ENCODE measurements at regions not wholly inside any gene's neighbourhood (a gene's known extent, or its start where the extent isn't known, plus 50 kb on each side); places are given as distances from the start of the nearest gene placed in this dataset.

DNA sequence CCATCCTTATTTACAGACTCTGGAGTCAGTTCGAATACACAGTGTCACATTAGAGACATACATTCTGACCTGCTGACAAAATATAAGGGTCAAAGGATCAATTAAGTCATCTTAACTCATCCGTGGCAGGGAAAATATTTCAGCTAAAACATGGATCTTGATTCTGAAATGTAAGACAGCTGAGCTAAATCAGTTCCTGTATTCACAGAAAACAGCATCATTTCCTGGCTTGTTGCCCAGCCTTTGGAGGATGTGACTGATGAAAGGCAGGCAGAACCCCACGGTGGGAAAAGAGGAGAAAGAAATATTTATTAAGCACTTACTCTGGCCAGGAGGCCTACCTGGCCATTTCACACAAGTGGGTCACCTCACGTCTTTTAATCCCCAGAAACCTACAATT lies 101.9 kb downstream of the GAS2L3 start:
- no peak for DNase-seq

DNA sequence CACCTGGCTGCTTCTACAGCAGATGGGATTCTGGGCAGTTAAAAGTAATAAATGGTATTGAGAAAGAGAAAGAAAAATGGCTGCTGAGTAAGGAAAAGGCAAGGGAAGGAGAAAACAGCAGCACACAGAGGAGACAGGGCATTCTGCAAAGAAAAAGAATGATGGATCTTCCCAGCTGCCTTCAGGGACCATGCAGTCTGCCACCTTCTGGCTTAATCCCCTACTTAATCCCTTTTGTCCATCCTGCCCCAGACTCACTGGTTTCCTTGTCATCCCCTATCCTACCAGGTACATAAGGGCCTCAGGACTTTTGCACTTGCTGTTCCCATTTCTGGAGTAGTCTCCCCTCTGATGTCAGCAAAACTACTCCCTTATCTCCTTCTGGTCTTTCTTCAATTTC lies 107.6 kb downstream of the GAS2L3 start:
- no peak for DNase-seq

DNA sequence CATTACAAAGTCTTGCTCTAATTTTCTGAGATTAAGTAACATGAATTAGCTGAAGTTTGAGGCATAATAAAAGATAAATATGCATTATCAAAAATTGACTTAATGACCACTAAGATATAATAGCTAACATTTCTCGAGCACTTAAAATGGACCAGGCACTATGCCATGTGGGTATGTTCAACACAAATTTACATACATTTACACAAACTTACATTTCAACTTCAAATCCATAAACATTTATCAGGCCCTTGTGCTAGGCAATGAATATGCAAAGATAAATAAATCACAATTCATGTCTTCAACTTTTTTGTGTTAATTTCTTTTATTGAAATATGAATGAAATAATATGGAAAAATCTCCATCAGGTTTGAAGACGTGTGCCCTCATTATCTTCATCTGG lies 108.7 kb downstream of the GAS2L3 start:
- DNase-seq = no peak

DNA sequence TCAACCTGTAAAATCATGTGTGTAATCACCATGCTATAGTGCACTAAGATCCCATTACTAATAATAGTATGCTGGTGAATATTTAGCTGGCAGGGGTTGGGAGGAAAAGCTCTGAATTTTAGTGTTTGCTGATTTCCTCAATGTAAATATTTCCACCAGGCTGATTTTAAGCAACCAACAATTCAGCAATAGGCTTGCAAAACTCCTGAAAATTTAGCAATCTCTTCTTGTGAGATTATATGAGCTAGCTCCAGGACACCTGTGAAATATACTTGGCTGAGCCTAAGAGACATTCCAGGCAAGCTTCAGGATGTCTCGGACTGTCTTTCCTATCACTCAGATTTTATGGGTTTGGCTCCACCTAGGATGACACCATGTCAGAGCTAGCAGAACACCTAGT lies 106.9 kb upstream of the ANO4 start:
- DNase-seq = no peak

DNA sequence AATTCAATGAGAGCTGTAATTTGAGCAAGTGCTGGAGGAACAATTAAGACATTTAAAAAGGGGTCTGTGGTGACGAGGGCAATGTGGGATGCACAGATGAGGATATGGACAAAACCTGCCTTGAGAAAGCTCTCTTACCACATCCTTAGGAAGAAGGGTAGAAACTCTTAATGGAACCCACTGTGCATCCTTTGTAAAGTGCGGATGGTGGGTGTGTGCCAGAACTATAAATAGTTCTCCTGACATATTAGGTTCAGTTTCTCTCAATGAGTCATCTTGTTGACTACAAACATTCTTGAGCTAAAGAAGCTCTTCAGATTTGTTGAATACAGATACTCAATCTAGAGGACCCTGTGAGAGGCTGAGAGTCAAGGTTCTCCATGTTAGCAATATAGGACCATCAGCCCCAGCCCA lies 106.1 kb upstream of the ANO4 start:
- no peak for DNase-seq

DNA sequence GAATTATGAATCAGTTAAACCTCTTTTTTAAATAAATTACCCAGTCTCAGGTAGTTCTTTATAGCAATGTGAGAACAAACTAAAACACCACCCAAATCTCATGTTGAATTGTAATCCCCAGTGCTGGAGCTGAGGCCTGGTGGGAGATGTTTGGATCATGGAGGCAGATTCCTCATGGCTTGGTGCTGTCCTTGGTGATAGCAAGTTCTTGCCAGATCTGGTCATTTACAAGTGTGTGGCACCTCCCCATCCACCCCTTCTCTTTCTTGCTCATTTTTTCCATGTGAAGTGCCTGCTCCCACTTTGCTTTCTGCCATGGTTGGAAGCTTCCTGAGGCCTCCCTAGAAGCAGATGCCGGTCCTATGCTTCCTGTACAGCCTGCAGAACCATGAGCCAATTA lies 102.1 kb upstream of the ANO4 start:
- no peak for DNase-seq

DNA sequence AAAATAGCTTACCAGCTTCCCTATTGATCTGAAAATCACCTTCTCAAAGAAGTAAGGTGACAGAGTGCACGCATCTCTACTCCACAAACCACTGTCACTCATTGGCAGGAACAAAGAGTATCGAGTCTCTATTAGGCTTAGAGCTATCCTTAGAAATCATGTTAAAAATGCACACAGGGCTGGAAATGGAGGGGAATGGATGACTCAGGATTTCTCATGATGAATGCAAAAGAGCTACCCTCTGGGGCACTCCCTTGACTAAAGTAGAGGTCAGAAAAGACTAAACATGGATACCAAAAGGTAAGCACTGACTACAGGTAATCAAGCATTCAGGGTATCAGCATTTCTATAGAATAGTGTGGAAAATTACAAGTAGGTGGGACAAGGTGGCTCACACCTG lies 96.1 kb upstream of the ANO4 start:
- no peak for DNase-seq

DNA sequence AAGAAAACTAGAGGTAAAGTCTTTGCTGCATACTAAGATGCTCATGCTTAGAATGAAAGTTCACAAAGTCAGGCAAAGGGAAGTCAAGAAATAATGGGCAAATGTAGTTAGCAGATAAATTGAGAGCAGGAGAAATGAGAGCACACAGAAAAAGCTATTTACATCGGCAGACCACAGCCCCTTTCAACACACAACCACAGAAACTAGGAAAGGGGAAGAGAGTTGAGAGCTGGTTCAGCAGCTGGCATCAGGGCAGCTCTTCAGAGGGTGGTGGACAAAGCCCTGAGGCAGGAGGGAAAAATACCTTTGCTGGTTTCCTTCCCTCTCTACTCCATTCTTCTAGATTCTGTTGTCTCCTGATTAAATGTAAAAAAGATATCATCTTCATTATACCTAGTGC lies 95.4 kb upstream of the ANO4 start:
- DNase-seq = no peak

DNA sequence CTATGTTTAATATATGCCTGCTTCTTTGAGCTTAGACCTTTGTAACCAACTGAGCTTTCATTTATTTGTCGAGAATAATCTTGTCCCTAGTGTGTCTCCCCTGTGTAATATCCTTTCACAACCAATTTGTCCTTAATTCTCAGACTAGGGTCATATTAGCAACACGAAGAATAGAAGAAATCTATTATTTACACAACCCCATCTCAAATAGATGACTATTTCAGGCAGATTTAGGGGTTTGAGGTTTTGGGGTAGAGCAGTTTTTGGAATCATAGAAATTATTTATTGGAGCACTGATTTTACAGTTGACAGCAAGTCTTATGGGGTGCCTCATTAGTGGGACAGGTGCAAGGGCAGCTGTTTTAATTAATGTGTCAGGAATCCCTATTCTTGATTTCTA lies 91.2 kb upstream of the ANO4 start:
- DNase-seq = no peak

DNA sequence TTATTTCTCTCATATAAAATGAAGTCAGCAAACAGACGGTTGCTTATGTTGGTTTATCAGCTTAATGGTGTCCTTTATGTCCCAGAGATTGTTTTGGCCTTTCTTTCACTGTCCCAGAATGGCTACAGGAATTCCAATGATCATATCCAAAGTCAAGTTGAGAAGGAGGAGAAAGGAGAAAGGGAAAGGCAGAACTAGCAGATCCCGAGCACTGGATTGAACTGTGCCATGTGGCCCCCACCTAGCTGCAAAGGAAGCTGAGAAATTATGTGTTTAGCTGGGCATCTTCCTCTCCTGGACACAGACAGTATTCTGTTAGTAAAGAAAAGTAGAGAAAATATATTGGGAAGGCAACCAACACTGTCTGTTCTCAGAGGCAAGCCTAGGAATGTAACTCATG lies 90.7 kb upstream of the ANO4 start:
- no peak for DNase-seq

DNA sequence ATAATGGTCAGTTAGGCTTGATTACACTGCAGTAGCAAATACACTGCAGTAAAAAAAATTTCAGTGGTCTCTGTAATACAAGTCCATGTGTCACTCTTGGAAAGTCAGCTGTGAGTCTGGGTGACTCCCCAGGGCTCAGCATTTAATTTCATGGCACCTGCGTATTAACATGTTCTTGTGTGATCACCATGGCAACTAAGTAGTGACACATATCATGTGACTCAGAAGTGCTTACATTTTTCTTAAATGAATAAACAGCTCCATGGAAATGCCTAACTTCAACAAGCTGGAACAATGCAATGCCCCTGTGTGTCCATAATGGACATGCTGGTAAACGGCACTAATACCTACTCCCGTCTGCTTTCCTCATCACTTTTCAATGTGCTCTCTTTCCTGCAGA lies 88.5 kb upstream of the ANO4 start:
- DNase-seq = no peak

DNA sequence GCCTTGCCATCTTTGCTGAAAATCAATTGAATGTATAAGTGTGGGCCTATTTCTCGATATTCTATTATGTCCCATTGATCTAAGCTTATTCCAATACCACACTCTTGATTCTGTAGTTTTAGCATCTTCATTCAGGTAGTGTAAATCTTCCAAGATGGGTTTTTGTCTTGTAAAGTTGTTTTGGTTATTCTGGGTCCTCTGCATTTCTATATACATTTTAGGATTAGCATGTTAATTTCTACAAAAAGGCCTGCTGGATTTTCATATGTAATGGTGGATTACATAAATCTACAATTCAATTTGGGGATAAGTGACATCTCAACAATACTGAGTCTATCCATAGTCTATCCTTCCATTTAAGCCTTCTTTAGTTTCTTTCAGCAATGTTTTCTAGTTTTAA lies 86.0 kb upstream of the ANO4 start:
- DNase-seq = no peak

DNA sequence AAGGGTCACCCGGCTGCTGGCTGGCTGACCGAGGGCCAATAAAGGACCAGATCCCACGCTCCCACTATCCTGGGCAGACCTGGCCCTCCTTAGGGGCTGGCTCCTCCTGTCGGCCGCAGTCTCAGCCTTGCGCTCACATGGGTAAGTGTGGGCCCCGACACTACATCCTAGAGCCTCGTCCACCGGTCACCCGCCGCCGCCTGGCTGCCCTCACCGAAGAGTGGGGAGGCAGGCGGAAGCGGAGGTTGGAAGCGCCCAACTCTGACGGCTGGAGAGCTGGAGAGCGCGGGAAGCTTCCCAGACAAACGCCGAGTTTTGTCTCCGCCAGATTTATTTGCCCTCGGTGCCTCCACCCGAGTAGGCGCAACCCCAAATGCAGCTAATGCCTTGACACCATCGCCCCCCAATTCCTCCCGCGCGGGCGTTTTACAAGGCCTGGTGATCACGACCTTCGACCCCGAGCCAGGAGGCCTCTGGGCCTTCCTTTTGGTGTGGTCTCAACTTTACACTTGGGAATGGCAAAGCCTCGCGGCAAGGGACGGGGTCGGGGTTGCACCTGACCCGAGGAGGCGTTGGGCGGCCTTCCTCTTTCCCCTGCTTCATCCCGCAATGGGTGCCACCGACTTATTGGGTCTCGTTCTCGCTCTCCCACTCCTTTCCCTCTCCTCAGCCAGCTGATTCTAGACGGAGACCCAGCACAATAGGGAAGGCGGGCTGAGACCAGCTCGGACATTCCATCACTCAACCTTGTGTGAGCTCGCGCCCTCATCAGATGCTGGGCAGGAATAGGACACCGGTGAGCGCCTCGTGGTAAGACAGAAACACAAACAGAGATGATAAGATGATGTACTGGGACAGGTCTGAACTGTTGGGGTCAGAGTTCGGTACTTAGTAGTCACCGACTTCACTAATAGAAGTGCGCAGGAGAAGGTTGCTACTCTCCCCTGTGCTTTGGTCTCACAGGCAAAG lies 78.3 kb upstream of the ANO4 start:
- DNase-seq = no peak

DNA sequence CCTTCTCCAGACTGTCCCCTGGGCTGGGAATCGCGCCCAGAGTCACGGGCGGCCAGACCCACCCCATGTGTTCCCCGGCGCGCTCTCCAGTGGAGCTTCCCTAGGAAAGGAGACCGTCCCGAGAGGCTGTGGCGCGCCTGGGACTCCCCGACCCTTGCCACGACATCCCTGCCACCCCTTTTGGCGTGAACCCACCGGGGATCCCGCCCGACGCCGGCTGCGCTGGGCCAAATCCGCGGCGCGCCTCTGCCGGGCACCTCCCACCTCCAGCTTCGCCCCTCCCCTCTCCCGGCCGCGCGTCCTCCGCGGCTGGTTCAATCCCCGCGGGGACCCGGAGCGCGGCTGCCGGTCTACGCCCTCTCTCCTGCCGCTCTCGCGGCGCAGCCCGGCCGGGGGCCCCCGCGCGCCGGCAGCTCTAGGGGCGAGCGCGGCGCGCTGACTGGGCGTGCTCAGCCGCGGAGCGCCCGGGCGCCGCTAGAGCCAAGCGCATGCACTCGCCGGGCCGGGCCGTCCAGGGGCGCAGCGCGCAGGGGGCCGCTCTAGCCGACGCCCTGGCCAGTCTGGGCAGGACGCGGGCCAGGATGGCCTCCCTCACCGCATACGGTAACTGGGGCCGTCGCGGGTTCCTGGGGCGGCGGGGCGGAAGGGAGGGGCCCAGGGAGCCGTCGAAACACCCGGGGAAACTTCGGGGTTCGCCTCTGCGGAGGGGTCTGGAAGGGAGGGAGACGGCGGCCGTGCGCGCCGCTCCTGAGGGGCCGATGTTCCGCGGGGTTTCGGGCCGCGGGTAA lies 77.4 kb upstream of the ANO4 start:
- no peak for DNase-seq

DNA sequence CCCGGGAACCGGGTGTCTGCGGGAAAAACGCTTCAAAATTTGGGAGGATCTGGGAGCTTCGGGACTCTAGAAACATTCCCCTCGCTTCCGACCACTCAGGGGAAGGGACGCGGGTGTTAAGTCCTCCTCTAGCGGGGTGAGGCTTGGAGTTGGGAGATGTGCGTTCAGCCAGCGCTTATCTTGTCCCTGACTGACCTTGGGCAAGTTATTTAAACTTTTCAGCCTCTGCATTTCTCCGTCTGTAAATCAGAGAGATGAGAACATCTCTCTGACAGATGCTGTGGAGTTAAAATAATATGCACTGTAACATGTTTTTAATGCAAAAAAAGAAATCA lies 76.9 kb upstream of the ANO4 start:
- DNase-seq = no peak

DNA sequence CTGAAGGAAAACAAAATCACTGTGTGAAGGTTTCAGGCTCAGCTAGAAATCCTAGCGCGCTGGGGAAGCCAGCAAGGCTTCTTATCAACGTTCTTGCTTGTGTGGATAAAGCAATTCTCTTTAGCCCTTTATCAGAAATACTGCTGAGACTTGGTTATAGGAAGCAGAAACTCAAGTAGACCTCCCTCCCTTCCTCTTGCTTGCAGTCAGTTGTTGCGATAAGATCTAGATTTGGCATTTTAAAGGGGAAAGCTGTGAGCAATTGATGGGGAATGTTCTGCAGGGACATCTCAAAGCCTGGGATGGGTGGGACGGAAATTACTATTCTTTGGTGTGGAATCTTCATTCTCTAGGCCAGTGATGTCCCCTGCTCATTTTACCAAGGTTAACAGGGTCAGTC lies 76.4 kb upstream of the ANO4 start:
- DNase-seq = no peak

DNA sequence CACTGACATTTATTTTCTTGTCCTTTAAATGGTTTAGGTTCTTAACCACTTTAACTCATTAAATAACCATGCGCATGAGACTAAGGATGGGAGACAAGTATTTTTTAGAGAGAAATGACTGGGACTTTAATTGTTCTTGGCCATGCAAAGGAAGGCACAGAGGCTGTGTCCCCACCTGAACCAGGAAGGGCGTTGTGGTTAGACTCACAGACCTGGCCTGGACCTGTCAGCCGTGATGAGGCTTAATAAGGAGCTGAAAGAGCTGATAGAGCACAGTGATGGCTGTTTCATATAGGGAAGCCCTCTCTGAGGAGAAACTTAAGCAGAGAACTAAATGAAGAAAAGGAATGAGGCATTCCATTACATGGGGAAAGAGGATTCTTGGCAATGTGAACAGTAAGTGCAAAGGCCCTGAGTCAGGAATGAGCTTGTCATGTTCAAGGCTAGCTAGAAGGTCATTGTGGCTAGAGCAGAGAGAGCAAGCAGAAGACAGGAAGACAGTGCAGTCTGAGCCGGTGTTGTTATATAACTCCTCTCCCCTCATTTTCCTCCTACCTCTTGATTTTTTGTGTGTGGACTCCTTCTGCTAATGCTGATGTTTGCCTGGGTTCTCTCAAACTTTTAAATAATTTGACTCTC lies 74.4 kb upstream of the ANO4 start:
- no peak for DNase-seq

DNA sequence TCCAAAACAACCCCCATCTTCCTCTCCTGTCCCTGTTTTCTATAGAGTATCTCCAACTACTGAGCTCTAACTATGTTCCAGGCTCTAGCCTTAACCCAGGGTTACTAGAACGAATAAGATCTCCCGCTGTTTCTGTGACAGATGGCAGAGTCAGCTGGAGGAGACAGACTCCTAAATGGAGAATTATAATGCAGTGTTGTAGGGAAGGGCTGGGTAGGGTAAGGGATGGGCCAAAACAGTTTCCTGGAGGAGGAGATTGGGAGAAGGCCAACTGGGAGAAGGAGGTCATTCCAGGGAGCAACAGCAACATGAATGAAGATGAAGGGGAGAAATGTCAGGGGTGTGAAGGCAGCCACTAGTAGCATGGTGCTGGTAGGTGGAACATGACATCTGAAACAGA lies 73.4 kb upstream of the ANO4 start:
- no peak for DNase-seq

DNA sequence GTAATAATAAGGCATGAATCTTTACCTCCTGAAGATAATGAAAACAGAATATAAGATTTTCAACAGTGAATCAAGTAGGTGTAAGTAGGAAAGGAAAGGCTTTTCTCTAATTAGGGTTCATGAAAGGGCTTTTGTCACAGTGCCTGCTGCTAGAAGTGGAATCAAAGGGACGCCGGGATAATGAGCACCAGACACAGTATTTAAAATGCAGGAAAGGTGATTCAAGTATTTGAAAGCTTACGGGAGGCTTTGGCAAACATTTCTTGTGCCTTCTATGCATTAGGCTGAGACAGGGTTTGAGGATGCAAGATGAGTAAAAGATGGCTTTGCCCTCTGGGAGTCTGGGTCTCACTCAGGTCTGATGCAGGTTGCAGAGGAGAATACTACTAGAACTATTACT lies 70.5 kb upstream of the ANO4 start:
- no peak for DNase-seq

DNA sequence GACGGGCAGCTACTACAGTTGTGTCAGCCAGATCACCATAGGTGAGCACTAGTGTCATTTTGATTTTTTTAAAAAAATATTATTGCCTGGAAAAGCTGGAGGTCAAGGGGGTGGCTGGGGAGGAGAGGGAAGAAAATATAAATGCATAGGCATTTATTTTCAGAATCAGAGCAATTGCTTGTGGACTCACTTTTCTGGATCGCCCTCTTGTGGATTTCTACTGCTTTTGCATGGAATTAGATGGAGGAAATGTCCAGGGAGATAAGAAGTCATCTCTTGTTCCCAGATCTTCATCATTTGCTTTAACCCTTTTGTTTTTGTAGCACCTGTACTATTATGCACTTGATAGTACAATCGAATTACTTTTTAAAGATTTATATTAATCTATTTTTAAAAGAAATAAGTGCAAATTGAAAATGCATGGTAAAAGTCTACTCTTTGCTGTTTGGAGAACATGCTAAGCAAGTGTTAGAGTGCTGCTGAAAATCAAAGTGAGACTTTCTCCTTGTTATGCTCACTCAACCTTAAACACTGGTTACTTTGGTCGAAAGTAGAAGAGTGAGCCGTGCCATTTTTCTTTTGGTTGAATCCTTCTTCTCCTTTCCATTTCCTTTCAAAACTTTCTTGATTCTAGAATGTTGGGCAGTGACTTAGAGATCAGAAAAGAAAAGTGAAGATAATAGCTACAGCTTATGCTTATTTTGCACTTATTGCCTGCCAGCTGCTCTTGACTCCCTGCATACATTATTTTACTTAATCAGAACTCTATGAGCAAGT lies 60.6 kb upstream of the ANO4 start:
- DNase-seq = no peak

DNA sequence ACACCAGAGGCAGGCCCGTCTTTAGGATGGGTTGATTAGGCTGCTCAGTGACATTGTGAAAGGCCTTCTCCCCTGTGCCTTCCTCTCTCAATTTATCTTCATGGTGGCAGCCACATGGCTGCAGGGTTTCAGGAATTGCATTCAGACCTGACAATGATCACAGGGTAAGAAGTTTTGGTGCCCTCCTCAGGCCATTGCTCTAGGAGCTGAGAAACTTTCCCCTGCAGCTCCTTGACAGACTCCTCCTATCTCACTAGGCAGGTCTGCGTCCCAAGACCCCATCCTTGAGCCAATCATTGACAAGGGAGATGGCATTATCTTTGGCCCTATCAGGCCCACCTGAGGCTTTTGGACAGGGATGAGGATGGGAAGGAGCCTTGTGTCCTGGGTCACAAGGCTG lies 57.4 kb upstream of the ANO4 start:
- no peak for DNase-seq

DNA sequence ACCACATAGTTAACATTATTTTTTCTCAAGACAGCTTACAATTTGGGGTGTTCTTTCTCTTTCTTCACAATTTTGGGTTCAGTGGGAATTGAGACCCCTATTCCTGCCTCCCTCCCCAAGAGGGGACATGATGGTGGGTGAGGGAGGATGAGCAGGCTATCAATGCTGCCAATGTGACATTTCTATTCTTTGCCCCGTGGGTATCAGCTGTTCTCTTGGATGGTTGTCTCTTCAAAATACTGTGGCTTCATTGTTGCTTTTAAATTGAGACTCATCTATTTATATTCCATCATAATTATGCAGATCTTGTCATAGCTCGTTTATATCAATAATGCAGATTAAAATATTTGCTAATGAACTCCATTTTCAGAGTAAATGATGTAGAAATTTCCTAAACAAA lies 56.5 kb upstream of the ANO4 start:
- DNase-seq = no peak

DNA sequence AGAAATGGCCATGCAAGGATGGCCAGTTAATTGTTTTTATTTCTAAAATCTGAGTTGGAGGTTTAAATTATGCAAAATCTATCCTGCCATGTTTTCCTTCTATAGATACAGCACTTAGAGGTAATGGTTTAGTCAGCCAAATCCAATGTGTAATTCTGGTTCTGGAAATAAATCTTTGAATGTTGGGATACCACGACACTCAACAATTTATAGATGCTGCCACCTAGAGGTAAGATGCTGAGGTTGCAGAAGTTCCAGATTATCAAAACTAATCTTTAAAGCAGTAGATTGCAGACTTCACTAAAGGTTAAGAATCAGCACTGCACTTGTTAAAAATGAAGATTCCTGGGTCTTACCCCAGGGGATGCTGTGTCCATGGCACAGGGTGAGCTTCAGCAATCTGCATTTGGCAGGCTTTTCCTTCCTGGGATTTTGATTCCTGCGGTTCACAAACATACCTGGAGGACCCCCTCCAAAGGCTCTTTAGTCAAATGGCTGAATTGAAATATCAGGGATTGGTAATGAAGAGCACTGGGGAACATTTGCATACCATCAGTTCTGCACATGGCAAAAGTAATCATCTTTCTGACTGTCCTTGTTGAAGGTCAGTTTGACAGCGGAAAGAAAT lies 53.4 kb upstream of the ANO4 start:
- DNase-seq = peak; percentile 16

Measured in CD4-positive, alpha-beta T cell treated with Interleukin-17A for 1 hour (primary cell).